Tongue (tissue), 1 donor: ENCODE measurements at regions not wholly inside any gene's neighbourhood (a gene's known extent, or its start where the extent isn't known, plus 50 kb on each side); places are given as distances from the start of the nearest gene placed in this dataset.

Source experiments
- DNase-seq: peaks from one replicate; pipeline ENCODE4 v3.0.0-alpha.2; 2015

DNA sequence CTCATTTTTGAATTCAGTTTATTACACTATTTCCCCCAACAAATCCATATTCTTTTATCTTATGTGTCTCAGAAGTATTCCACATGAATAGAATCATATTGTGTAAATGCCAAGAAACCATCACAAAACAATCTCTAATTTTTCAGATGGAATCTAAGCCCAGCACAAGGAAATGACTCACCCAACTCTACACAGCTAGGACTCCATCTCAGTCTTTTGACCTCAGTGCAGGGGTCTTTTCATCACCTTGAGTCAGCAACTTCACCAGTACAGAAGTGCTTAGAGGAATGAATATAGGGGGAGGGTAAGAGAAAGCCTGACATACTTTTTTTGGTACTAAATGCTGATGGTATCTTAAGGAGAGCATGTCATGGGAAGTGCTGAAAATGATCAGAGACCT is 169.3 kb upstream of the LRRN1 start:
- DNase-seq, result no peak

DNA sequence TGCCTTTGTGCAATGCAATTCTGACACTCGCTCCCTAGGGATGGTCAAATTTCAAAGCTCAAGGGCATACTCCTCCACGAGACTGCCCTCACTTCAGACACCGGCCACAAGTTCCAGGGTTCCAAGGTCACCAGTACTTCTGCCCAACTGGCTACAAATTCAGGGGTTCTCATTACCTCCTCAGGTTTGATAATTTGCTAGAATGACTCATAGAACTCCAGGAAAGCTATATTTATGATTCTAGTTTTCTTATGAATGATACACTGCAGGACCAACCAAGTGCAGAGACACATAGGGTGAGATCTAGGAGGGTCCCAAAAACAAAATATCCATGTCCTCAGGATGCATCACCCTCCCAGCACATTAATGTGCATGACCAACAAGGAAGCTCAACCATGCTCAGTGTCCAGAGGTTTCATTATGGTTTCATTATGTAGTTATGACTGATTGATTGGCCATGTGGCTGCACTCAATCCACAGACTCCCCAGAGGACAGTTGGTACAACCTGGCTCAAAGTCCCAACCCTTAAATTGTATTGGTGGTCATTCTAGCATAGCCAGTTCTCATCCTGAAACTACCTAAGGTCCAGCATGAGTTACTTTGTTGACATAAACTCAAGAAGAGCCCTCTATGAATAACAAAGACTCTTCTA is 170.4 kb upstream of the LRRN1 start:
- no peak for DNase-seq

DNA sequence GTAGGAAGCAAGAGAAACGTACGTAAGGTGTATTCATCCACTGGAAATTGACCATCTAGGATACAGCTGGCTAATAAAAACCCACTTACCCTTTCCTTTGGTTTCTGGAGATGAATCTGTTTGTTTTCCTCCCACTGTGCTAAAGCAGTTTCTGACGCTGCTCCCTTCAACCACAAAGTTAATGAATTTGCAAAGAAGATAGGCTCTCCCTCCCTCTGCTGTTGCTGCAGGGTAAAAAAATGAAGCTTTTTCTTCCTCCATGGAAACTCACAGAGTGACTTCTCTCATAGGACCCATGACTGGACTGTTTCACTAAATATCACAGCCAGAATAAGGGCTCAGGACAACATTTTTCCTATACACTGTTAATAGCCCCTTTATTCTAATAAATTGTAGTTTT is 172.1 kb upstream of the LRRN1 start:
- no peak for DNase-seq

DNA sequence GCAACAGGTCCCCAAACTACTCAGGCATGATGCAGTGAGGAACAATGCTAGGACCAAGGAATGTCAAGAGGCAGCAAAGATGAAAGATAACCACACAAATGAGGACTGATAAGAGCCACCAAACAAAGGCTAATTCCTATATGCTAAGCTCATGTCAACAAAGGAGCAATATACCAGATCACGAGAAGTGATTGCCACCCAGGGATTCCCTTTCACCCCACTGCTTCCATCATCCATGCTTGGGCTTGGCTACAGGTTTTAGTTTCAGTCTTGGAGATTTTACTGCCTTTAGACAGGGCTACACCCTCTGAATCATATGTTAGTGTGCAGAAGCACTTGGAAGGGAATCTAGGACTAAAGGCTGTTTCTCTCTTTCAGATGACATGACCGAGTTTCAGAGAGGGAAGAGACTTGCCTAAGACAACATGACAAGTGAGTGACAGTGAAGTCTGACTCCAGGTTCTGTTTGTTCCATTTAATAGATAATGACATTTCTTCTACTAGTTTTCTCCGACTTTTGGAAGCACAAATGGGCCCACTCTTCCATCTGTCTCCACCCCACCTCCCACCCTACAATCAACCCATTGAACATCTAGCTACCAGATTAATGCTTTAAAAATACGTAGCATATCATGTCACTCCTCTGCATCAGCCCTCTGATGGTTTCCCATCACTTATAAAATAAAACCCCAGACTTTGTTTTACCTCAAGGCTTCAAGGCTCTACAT is 173.5 kb upstream of the LRRN1 start:
- no peak for DNase-seq

- DNase-seq, result no peak
Measured at GRCh38 chr3:3619815-3620214, 179.4 kb upstream of the LRRN1 start.

- no peak for DNase-seq
Measured at GRCh38 chr3:3618623-3619022, 180.6 kb upstream of the LRRN1 start.

- no peak for DNase-seq
Measured at GRCh38 chr3:3615533-3615932, 183.7 kb upstream of the LRRN1 start.

DNA sequence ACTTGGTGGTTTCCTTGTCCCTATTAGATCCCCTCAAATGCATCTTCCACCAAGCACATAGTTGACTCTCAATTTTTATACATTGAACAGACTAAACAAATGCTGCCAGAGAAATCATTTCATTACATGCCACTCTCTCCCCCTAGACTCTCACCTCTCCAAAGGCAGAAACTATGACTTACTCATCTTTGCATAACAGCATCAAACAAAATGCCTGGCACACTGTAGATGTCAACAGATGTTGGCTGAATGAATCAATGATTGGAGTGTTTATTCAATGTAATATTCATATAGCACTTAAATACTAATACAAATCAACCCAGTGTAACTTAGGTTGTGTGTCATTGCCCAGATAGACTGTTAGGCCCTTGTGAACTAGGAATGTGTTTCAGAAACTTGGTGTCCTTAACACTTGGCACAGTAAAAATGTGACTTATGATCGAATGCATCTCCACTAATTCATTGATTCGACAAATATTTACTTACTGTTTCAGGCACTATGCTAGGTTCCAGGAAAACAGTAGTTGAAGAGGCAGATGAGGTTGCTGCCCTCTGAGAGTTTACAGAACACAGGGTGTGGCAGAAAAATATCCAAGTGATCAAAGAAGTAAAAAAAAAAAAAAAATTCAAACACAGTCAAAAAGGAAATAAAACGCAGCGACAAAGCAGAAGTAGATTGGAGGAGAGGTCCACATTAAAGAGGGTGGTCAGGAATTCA is 188.5 kb upstream of the LRRN1 start:
- no peak for DNase-seq

DNA sequence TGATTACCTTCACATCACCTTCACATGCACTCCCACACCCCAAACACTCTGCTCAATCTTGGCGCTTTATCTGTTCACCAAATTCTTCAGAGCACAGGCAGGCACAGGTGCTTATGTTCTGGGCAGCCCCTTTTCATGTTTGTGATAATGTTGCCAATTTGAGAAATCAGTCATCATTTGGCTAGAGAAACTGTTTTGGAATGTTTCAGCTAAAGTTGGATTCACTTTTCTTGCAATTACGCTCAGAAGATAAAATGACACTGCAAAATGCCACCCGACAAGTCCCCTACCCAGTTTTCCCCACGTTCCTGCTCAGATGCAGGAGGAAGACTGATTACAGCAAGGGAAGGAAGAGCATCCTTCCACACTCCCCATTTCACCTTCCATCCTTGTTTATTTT is 192.9 kb upstream of the LRRN1 start:
- DNase-seq, result peak; percentile 49

- DNase-seq, result peak; percentile 84
Measured at GRCh38 chr3:3605226-3605625, 194.0 kb upstream of the LRRN1 start.

DNA sequence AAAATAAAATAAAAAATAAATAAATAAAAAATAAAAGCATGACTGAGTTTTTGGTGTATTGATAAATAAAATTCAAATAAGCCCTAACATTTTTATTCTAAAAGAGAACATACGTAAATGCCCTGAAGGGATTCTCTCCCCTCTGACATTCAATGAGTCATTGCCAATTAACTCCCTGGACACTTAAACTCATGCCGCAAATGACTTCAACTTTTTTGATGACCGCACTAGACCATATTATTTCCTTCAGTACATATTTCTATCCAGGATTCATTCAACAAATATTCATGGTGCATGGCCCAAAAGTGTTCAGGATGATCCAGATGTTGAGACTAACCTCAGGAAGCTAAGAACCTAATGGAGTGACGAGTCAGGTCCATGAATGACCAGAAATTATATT is 195.9 kb upstream of the LRRN1 start:
- DNase-seq, result no peak

DNA sequence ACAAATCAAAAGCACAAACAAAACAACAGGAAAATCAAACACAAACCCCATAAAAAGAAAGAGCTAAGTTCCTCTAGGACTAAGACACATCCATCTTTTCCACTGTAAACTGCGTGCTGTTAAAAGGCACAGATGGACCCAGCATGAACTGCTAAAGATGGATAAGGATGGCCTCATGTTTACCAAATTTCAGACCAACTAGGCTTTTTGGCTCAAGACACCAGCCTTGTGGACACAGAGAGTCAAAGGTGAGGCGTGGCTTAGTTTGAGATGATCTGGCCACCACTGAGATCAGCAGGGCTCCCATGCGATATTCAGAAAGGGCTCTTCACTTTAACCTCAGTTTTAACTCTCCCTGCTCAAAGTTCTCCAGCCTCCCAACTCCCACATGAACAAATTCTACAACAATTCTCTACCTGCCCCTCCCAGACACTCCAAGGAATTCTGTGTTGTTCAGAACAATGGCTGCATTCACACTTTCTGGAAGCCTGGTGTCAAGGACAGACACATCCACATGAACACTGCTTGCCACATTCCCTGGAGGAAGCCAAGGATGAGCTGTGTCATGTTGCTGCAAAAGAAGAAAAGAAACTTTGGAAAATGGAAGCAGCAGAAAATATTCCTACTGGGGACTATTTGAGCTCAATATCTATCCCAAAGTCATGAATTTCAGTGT is 198.4 kb upstream of the LRRN1 start:
- DNase-seq, result no peak

DNA sequence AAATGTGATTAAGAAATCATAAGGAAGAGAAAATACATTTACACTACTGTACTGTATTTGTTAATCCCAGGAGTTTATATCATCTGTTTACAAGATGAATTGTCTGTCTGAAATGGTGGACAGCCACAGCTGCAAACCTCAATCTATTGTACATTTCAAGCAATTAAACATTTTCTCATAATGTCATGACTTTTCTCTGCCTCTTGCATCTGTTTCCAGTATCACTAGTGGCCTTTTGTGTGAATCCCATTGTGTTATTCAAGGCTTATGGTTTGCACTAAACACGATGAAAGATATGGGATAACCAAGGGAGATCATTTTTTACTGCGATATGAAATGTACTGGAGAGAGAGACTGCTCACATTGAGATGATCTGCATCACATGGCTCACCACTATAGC is 200.2 kb upstream of the LRRN1 start:
- peak; percentile 69 for DNase-seq

DNA sequence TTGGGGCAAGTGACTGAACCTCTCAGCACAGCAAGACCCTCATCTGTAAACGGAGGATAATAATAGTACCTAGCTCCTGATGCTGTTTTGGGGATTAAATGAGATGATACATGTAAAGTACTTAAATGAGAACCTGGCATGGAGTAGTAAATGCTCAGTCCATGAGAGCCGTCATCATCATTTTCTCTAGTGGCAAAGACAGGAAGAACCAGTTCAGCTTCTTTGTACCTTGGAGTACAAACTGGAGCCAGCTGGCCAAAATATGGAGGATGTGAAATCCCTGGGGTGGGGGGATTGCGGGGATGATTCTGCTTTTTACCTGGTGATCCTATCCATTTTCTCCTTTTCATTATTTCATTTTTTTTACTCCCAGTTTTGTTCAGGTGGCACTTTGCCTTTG is 204.2 kb upstream of the LRRN1 start:
- DNase-seq, result no peak

- peak; percentile 40 for DNase-seq
Measured at GRCh38 chr3:3589715-3590130, 209.5 kb upstream of the LRRN1 start.

DNA sequence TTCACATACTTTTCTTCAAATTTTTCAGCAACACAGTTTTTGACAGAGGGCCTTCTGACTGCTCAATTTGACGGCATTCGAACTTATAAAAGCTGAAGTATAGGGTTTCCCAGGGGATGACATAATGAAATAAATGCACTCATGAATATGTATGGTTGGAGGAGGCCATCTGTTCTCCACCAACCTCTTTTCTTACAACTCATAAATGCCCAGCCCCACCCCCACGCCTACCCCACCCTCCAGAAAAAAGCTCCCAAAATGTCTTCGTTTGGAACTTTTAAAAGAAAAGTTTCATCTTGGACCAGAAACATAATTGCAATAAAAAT is 211.6 kb upstream of the LRRN1 start:
- DNase-seq, result no peak

- peak; percentile 75 for DNase-seq
Measured at GRCh38 chr3:3586843-3587646, 212.2 kb upstream of the LRRN1 start.

- no peak for DNase-seq
Measured at GRCh38 chr3:3586336-3586735, 212.9 kb upstream of the LRRN1 start.

- no peak for DNase-seq
Measured at GRCh38 chr3:3579658-3580057, 219.6 kb upstream of the LRRN1 start.

DNA sequence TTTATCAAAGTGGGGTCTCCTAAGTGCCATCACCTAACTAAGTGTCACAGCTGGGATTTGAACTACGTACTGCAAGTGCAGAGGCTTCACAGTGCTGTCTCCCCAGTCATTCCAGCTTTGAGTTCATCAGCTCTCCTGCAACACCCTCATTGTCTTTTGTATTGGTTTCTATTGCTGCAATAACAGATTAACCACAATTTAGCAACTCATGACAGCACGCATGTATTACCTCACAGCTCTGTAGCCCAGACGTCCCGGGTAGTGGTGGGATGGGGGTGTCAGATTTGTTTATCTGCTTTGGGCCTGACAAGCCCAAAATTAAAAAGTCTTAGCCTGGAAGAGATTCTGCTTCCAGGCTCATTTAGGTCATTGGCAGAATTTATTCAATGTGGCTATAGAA is 220.5 kb upstream of the LRRN1 start:
- DNase-seq, result no peak

GRCh38 chr3:3577823-3578222 is 221.4 kb upstream of the LRRN1 start:
- DNase-seq, result no peak

DNA sequence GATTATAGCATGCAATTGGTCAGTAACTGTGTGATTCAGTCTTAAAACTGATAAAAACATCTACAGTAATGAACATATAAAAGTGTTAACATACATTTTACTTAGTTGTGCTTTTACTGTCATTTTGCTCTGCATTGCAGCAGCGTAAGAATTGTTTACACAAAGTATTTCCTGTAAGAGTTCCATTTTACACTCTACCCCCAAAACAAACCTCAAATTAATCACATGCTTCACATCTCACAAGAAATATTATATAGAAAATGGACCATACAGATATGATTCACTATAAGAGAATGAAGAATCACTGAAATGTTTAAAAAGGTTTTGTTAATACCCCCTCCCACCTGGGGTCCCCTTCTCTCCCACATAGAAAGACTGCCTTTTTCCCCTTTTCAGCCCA is 225.9 kb upstream of the LRRN1 start:
- DNase-seq, result no peak
